GM19351 (cell line): ENCODE measurements at regions not wholly inside any gene's neighbourhood (a gene's known extent, or its start where the extent isn't known, plus 50 kb on each side); places are given as distances from the start of the nearest gene placed in this dataset.
A peak's percentile ranks its signal among the peaks of the same experiment; 100 is the strongest.
"Not testable (repeated sequence)": the region's sequence is repeated elsewhere in the genome, so short reads cannot be mapped to it uniquely, and the experiment has no call there.

ENCODE experiments used
- ATAC-seq: cut with Tn5 transposase; IDR thresholded peaks from one replicate; pipeline ENCODE4 v1.9.1; 2021; ENCODE audit warnings: mild to moderate bottlenecking, moderate library complexity; ENCODE audit not compliant: unreplicated experiment

GRCh38 chr15:69704229-69704628 is 251.6 kb downstream of the RPLP1 start:
- no peak for ATAC-seq

- no peak for ATAC-seq
Observed at GRCh38 chr15:69704700-69705099, 252.1 kb downstream of the RPLP1 start.

DNA sequence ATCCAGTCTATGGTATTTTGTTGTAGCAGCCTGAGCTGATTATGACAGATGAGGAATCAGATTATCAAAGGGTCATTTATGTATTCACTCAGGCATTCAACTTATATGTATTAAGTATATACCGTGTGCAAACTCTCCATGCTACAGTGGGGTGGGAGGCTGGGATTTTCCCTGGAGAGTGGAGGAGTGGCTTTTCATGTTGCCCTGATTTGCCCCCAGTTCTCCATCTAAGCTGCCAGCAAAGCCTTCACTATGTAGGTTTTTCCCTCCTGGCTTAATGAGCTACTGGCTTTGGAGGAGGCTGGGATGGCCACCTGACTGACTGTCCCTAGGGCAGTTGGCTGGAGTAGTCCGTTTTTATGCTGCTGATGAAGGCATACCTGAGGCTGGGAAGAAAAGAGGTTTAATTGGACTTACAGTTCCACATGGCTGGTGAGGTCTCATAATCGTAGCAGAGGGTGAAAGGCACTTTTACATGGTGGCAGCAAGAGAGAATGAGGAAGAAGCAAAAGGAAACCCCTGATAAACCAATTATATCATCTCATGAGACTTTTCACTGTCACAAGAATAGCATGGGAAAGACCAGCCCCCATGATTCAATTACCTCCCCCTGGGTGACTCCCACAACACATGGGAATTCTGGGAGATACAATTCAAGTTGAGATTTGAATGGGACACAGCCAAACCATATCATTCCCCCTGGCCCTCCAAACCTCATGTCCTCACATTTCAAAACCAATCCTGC is 253.9 kb downstream of the RPLP1 start:
- no peak for ATAC-seq

- not testable (repeated sequence) for ATAC-seq
Observed at GRCh38 chr15:69707241-69707640, 254.6 kb downstream of the RPLP1 start.

DNA sequence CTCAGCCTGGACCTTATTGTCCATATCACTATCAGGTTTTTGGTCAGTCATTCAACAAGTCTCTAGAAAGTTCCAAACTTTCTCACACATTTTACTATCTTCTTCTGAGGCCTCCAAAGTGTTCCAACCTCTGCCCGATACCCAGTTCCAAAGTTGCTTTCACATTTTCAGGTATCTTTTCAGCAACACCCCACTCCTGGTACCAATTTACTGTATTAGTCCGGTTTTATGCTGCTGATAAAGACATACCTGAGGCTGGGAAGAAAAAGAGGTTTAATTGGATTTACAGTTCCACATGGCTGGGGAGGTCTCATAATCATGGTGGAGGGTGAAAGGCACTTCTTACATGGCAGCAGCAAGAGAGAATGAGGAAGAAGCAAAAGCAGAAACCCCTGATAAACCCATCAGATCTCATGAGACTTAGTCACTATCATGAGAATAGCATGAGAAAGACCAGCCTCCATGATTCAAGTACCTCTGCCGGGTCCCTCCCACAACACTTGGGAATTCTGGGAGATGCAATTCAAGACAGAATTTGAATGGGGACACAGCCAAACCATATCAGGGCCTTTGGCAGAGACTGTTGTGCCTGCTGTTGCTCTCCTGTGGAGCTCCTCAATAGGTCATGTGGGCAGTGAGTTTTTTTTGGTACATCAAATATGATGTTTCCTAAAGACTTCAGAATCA is 256.0 kb downstream of the RPLP1 start:
- ATAC-seq, result not testable (repeated sequence)

GRCh38 chr15:69712991-69713390 is 260.4 kb downstream of the RPLP1 start:
- ATAC-seq, result no peak

DNA sequence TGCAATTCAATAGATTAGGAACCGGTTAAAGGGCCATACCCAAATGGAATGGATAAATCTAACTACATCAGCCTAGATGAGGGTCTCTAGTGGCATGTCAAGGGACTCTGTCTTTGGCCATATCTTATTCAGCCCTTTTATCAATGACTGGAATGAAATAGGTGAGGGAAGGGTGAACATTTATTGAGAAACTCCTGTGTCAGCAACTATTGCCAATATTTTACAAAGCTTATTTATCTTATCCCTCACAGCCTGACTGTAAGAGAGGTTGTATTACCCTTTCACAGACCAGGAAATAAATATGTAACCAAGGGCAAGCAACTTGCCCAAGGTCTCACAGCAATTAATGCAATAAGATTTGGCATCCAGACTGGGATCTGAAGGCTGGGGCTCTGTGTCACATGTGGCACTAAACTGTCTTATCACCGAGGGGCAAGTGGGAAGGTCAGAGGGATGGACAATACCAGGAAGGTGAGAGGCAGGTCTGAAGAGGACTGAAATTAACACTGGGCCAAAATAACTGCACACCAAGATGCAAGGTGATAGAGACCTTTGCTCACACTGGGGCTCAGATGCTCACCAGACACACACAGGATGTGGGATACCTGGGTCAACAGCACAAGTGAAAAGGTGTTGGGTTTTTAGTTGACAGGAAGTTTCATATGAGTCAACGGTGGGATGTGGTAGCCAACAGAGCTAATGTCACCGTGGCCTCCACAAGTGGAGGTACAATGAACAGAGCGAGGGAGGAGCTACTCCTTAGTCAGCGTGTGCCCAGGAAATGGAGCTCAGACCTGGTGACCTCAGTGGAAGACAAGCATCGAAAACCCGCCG is 261.3 kb downstream of the RPLP1 start:
- peak; percentile 96 for ATAC-seq

- ATAC-seq, result no peak
Observed at GRCh38 chr15:69715210-69715609, 262.6 kb downstream of the RPLP1 start.

DNA sequence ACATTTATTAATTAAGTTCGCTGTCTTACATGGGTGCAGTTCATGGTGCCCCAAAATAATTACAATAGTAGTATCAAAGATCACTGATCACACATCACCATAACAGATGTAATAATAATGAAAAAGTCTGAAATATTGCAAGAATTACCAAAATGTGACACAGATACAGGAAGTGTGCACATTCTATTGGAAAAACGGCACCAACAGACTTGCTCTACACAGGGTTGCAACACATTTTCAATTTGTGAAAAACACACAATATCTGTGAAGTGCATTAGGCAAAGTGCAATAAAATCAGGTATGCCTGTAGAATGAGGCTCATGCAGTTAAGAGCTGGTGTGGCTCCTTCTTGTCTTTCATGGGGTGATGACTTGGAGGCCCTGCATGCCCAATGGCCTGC is 265.8 kb downstream of the RPLP1 start:
- ATAC-seq, result no peak

DNA sequence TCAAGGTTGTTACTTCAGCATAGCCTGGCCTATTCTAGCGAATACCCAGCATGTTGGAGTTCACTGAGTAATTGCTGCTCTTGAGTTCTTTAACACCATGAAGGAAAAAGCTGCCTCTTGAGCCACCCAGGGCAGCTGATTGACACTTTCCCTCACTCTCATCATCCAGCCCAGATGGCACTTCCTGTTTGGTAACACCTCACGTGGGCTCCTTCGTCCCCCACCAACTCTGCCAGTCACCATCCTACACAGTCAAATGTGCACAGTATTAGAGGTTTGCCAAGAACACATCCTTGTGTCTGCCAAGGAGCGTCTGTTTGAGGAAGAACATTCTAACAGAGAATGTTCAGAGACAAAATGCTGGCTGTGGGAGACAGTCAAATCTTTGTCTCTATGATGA is 266.3 kb downstream of the RPLP1 start:
- no peak for ATAC-seq

- no peak for ATAC-seq
Observed at GRCh38 chr15:69719527-69720240, 267.1 kb downstream of the RPLP1 start.

GRCh38 chr15:69720536-69720935 is 267.9 kb downstream of the RPLP1 start:
- no peak for ATAC-seq

DNA sequence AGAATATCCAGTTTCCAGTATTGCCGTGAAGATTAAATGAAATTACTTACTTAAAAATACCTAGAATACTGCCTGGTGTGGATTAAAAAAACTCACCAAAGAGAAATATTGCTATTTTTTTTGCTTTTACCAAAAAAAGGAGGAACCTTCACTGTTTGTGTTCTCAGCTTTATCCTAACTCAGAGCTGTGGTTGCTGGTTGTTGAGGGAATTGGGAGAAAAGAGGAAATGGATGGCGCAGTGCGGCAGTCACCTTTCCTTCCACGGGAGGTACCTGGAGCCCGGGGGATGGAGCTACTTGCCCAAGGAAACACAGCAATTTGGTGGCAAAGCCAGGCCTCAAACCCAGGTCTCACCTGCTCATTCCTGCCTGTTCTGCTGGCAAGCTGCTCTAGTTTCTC is 270.3 kb downstream of the RPLP1 start:
- no peak for ATAC-seq

GRCh38 chr15:69723404-69724096 is 270.9 kb downstream of the RPLP1 start:
- ATAC-seq, result no peak

DNA sequence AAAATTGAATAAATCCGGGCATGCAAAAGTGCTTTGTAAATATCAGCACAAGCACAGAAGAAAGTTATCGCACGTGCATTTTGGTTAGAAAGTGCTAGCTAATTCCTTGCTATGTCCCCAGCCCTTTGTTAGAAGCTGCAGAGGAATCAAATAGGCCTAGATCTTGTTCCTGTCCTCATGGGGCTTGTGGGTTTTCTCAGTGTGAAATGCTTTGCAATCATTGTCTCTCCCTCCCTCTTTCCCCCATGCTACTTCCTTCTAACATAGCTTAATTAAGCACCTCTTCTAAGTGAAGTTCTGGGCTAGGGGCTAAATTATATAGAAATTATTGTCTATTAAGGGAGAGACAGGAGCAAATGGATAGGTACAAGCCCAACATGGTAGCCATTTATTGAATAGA is 271.7 kb downstream of the RPLP1 start:
- ATAC-seq, result no peak

GRCh38 chr15:69725275-69725674 is 272.7 kb downstream of the RPLP1 start:
- ATAC-seq, result no peak

GRCh38 chr15:69725957-69726356 is 273.3 kb downstream of the RPLP1 start:
- ATAC-seq, result no peak

DNA sequence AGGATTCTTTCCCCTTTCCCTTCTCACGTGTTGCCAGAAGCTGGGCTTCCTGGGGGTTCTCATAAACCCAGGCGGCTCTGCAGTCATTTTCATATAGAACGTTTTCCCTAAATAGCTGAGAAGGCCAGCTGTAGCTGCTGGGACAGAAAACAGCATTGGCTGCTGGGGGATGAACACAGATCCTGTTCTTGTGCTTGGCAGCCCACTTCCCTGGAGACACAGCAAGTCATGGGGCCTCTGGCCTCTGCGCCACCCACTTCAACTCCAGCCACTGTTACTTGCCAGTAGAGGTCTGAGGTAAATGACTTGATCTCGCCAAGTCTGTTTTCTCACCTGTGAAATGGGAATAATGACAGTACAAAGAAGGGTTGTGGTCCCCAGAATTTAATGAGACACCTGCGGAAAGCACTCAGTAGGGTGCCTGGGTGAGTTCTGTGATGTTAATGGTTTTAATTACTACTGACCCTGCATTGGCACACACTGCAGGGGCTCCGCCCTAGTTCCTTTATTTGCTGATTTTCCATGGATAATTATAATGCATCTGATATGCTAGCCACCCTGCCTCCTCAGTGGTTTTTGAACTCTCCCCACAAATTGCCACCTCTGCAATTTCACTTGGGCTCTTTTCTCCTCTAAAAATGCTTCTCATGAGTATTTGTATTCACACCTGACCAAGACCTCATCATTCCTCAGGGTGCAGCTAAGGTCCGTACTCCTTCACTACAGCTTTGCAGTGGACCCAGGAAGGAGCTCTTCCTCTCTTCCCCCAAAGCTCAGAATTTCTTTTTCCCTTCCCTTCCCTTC is 274.7 kb downstream of the RPLP1 start:
- ATAC-seq, result no peak

DNA sequence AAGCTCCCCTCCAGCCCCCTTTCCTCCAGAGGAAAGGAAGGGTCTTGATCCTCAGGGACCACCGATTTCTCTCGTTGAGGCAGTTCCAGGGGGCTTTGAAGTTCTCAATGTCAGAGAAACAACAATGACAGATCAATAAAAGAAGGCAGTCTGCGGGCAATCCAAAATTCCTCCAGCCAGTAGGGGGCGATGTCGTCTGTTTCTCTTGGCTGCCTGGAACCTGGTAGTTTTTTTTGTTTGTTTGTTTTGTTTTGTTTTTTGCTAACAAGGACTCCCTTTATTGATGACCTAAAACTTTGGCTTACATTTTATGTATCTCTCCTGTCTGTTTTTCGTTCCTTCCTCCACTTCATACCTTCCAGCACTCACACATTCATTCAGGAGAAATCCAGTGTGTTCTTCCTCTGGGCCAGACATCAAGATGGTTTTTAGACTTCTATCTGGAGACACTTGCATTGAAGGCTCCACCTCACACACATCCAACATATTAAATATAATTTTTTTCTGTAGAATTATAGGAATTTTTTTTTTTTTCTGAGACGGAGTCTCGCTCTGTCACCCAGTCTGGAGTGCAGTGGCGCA is 276.6 kb downstream of the RPLP1 start:
- no peak for ATAC-seq
